ENCODE measurements at regions not wholly inside any gene's neighbourhood (a gene's known extent, or its start where the extent isn't known, plus 50 kb on each side); places are given as distances from the start of the nearest gene placed in this dataset.

- TF ChIP-seq CTCF (conservative IDR thresholded peaks at IDR 0.05; ENCODE audit: low read depth in 2 of 2) = no peak
- no peak for TF ChIP-seq ZNF114 (CRISPR knock-in tag; IDR thresholded peaks at IDR 0.05)
- no peak for TF ChIP-seq CREB1 (CRISPR knock-in tag; IDR thresholded peaks at IDR 0.05; ENCODE audit: low read depth)
- TF ChIP-seq POLR2AphosphoS5 (IDR thresholded peaks at IDR 0.05; ENCODE audit: low read depth) = no peak
- no peak for TF ChIP-seq ETS1 (IDR thresholded peaks at IDR 0.05)
- no peak for TF ChIP-seq STAT1 (IDR thresholded peaks at IDR 0.05; ENCODE audit: unreplicated experiment)
- no peak for TF ChIP-seq REST (IDR thresholded peaks at IDR 0.05; ENCODE audit: unreplicated experiment)
- no peak for TF ChIP-seq NANOG (IDR thresholded peaks at IDR 0.05; ENCODE audit: borderline replicate concordance)
- TF ChIP-seq EZH2phosphoT487 (IDR thresholded peaks at IDR 0.05; ENCODE audit: unreplicated experiment) = no peak
- TF ChIP-seq ZNF331 (CRISPR knock-in tag; IDR thresholded peaks at IDR 0.05; ENCODE audit: low read depth) = no peak
These were observed 597.2 kb upstream of the ZEB2 start (continued) for GRCh38 chr2:145116834-145117725.

- H3K4me1 ChIP-seq (ENCODE audit: insufficient read depth) = peaks cover 2% of the 10 kb centered on the region; the same call in 1 of the 2 replicates
- no peaks in the 10 kb centered on the region; the same call in 2 of the 3 replicates for H3K9me3 Mint-ChIP-seq
- no peaks in the 10 kb centered on the region for H3K9me2 ChIP-seq (ENCODE audit: insufficient read depth)
- H3K4me2 ChIP-seq = no peak overlapping the region
- H3K79me2 ChIP-seq (replicated peaks; ENCODE audit: insufficient read depth) = no peaks in the 10 kb centered on the region
- no peak for TF ChIP-seq REST (IDR thresholded peaks at IDR 0.05; ENCODE audit: unreplicated experiment)
- TF ChIP-seq NANOG (IDR thresholded peaks at IDR 0.05; ENCODE audit: borderline replicate concordance) = no peak
- TF ChIP-seq POLR2AphosphoS5 (IDR thresholded peaks at IDR 0.05; ENCODE audit: low read depth) = no peak
- no peak for TF ChIP-seq STAT1 (IDR thresholded peaks at IDR 0.05; ENCODE audit: unreplicated experiment)
- no peak for TF ChIP-seq ZNF331 (CRISPR knock-in tag; IDR thresholded peaks at IDR 0.05; ENCODE audit: low read depth)
- no peak for TF ChIP-seq ETS1 (IDR thresholded peaks at IDR 0.05)
- no peak overlapping the region for H3K4me3 Mint-ChIP-seq
- H3K4me3 ChIP-seq = no peak overlapping the region
- H3K27me3 ChIP-seq (ENCODE audit: insufficient read depth) = no peaks in the 10 kb centered on the region
- H2AFZ ChIP-seq = no peak overlapping the region
- H3K27ac ChIP-seq (ENCODE audit: low read depth) = no peak overlapping the region
- no peaks in the 10 kb centered on the region for H3K36me3 ChIP-seq (ENCODE audit: insufficient read depth)
- H3K4me1 Mint-ChIP-seq = peaks cover 7% of the 10 kb centered on the region; the same call in 2 of the 3 replicates
- H3K36me3 Mint-ChIP-seq (ENCODE audit: low read depth) = no peaks in the 10 kb centered on the region
- H4K20me1 ChIP-seq (replicated peaks; ENCODE audit: insufficient read depth) = no peaks in the 10 kb centered on the region
- no peak overlapping the region for H3K27ac Mint-ChIP-seq
- DNase-seq (ENCODE audit: low spot score) = no peak
- no peaks in the 10 kb centered on the region for H3K27me3 Mint-ChIP-seq (ENCODE audit: insufficient read depth, low read depth, poor library complexity)
- no peak for ATAC-seq
- no peaks in the 10 kb centered on the region for H3F3A ChIP-seq (replicated peaks; ENCODE audit: low read depth)
These were observed 596.1 kb upstream of the ZEB2 start for GRCh38 chr2:145116056-145116455.

All from GM23338 (cell line).